Heart left ventricle (tissue), 13 donors: ENCODE measurements at regions not wholly inside any gene's neighbourhood (a gene's known extent, or its start where the extent isn't known, plus 50 kb on each side); places are given as distances from the start of the nearest gene placed in this dataset.

ENCODE experiments used
- POLR2A ChIP-seq, 2 donors: fragments of 450-650 bp; IDR thresholded peaks; one replicate each; pipeline ENCODE4 v1.6.1; 2017; ENCODE audit warnings: antibody characterized with exemption in 2 of 2, mild to moderate bottlenecking in 2 of 2, moderate library complexity in 2 of 2
- TF ChIP-seq, protein P1 (sequence below), 12 donors: fragments of 200-600 bp; sonication (generic) in 4 of 12; IDR thresholded peaks; one replicate each; pipeline versions ENCODE4 v1.5.0 to v1.8.0; 2018 to 2022; ENCODE audit warnings: antibody characterized with exemption in 12 of 12, mild to moderate bottlenecking in 5 of 12
- donor health status: ischemic (EF 13 %, LVEDD 7.1; RV severe dilation, severe dysfunction).
- donor health status: DM: no; HTN: yes; CAD: no.
- donor health status: DM: no; HTN: no; CAD: no.
- donor health status: ischemic (EF 25% LVEDD 6.9; RV normal size, moderate dysfunction).
- donor health status: ischemic (EF 25% LVEDD 5.7; RV mildly dilated, moderate dysfunction).
- donor health status: ischemic (EF 35%, LVEDD 5.7; RV mildly dilated, moderate dysfunction).
- donor health status: nonischemic (EF 11% LVEDD 7.7; RV severe dilation, severe dysfunction).
- donor health status: DM: yes; HTN: yes; CAD: no.
- donor health status: PGD.
- donor health status: ischemic (EF 29% LVEDD 5.4; RV normal size, mild dysfunction).
- donor health status: nonischemic (EF 23%, LVEDD 6.1; RV moderate dilation, normal function).

DNA sequence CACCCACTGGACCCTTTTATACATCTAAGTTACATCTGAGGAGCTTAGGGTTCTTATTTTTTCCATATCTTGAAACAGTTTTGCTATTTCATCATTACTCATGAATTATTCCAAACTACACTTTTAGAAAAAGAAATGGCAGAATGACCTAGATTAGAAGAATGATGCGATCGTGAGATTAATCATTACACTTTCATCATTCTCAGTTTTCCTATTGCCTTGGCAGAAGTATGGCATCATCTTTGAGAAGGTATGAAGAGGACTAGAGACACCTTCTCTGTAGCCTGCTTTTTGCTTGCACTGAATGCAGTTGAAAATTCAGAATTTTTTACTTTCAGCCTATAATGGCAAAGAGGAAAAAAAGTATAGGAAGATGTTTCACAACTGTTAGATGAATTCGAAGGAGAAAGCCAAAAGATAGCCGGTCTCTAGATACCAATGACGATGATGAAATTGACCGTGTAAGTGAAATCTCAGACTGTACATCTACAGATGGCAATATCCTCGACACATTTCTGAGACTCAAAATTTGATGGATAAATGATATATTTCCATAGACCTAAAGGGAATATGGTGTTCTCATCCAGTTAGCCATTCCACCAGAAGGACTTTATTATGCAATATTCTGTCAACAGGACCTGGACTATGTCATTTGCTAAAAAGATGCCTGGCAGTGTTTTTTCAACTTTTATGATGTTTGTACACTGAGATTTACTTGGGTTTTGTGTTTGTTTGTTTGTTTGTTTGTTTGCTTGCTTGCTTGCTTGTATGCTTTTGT is 191.8 kb downstream of the TOMM20 start:
- TF ChIP-seq, protein P1, sequence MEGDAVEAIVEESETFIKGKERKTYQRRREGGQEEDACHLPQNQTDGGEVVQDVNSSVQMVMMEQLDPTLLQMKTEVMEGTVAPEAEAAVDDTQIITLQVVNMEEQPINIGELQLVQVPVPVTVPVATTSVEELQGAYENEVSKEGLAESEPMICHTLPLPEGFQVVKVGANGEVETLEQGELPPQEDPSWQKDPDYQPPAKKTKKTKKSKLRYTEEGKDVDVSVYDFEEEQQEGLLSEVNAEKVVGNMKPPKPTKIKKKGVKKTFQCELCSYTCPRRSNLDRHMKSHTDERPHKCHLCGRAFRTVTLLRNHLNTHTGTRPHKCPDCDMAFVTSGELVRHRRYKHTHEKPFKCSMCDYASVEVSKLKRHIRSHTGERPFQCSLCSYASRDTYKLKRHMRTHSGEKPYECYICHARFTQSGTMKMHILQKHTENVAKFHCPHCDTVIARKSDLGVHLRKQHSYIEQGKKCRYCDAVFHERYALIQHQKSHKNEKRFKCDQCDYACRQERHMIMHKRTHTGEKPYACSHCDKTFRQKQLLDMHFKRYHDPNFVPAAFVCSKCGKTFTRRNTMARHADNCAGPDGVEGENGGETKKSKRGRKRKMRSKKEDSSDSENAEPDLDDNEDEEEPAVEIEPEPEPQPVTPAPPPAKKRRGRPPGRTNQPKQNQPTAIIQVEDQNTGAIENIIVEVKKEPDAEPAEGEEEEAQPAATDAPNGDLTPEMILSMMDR (IDR thresholded peaks at IDR 0.05): no peak
- no peak for TF ChIP-seq POLR2A (IDR thresholded peaks at IDR 0.05)
